GM21526 (cell line): ENCODE measurements at regions not wholly inside any gene's neighbourhood (a gene's known extent, or its start where the extent isn't known, plus 50 kb on each side); places are given as distances from the start of the nearest gene placed in this dataset.

Source experiments
- ATAC-seq: cut with Tn5 transposase; IDR thresholded peaks from one replicate; pipeline ENCODE4 v1.9.1; 2021; ENCODE audit warnings: moderate library complexity; ENCODE audit not compliant: unreplicated experiment, low FRiP score

DNA sequence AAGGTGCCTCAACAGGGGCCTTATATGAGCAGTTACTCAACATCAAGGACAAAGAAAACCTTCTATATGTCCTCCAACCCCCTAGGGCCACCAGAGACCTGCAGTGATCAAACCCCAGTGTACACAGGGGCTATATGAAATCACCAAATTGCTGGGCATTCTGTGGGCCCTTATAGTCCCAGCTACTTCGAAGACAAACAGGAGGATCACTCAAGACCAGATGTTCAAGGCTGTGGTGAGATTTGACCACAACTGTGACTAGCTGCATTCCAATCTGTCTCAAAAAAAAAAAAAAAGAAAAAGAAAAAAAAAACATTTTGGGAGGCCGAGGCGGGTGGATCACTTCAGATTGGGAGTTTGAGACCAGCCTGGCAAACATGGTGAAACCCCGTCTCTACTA, 51.0 kb upstream of the PRB2 start:
- no peak for ATAC-seq

- ATAC-seq, result no peak
Observed at GRCh38 chr12:11457996-11458645, 62.8 kb upstream of the PRB2 start.

- no peak for ATAC-seq
Observed at GRCh38 chr12:11460343-11461023, 65.1 kb upstream of the PRB2 start.

DNA sequence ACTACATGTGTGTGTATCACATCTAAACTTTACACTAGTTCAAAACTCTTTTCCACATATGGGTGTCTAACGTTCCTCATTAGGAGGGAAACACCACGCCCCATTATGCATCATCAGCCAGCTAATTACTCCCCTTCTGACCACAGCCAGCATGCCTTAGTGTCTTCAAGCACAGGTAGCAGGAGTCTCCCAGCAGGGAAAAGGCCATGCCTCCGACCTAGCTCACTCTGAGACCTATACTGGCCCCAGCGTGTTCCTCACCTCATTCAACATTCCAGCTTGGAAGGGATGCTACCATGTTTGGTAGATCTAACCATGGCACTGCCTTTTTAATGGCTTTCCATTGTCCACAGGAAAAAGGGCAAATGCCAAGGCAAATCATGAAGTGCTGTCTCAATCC, 66.1 kb upstream of the PRB2 start:
- no peak for ATAC-seq

DNA sequence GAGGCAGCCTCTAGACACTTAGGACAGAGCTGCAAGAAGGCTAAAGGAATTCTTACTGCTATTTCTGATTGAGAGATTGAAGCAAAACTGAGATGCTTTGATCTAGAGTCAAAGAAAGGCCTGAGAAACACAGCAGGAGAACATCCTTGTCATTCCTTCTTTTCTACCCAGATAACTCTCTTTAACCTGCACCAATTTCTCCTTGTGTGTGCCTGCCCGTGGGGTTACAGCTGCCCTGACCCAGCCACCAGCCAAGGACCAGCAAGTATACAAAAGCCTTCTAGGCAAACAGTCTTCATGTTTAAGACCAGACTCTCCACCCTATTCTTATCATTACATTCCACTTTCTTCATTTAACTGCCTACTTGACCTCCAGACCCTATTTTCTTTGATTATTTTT, 81.7 kb upstream of the PRB2 start:
- no peak for ATAC-seq

- no peak for ATAC-seq
Observed at GRCh38 chr12:11482955-11483354, 87.6 kb upstream of the PRB2 start.

GRCh38 chr12:11486623-11487444, 91.5 kb upstream of the PRB2 start:
- peak; percentile 82 for ATAC-seq

- ATAC-seq, result no peak
Observed at GRCh38 chr12:11496157-11496851, 100.9 kb upstream of the PRB2 start.

DNA sequence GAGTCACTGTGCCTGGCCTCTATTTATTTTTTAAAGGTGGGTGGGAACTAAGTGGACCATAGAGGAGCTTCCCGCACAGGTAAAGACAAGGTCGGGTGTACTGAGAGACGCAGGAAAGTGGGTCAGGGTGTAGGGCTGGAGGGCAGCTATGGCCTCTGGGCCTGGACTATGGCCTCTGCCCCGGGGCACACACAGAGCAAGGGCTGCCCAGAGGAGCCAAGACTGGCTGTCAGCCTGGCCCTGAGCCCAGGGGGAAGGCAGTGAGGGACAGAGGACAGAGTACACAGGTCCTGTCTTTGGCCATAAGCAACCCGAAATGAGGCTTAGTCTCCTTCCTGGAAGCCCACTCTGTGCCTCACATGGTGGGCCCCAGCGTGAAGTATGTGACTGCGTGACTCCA, 102.1 kb upstream of the PRB2 start:
- no peak for ATAC-seq

DNA sequence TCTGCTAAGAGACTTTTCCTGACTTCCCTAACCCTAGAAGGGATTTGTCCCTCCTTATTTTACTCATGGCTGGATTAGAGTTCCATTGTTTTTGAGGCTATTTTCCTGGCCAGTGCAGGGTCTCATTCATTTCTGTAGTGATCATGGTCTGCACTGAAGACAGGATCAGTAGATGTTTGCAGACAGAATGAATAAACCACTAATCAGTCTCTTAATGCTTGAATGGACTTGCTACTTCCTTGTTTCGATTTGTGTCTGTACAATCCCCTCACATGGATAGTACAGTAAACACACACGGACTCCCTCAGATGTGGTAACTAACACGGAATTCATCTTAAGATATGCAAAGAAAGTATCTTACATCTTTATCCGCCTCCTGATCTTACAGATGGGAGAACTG, 102.6 kb upstream of the PRB2 start:
- peak; percentile 65 for ATAC-seq

- peak; percentile 50 for ATAC-seq
Observed at GRCh38 chr12:11498574-11498973, 103.2 kb upstream of the PRB2 start.

GRCh38 chr12:11499806-11500187, 104.4 kb upstream of the PRB2 start:
- no peak for ATAC-seq

- no peak for ATAC-seq
Observed at GRCh38 chr12:11500188-11500860, 105.0 kb upstream of the PRB2 start.

DNA sequence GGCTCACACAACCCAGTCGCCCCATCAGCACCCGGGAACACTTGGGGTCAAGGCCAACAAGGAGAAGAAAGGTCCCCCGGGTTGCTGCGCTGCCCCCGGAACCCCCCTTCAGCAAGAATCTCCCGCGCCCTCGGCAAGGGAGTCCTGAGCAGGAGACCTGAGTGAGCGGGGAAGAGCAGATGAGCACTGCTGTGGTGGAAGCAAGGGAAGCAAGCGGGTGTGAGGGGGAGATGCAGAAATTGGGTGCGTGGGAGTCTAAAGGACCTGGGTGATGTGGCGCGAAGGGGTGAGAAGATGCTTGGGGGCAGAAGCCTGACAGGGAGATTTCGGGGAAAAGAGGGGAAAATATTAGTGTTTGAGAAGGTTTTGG, 105.5 kb upstream of the PRB2 start:
- no peak for ATAC-seq

DNA sequence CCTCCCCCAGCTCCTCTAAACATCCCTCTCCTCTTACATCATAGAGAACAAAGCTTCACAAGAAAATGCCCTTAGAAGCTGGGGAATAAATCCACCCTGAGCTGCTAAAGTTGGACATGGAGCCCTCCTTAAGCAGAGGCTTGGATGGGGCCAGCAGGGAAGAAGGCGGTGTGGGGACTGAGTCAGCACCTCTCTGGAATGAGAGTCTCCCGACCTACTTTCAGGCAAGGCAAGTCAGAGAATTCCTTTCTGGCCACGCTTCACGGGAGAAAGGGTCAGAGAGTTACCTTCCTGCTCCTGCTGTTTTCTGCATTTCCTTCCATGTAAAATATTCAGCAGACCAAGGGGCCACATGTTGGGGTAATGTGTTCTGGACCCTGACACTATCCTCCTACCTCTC, 113.3 kb upstream of the PRB2 start:
- ATAC-seq, result no peak

- no peak for ATAC-seq
Observed at GRCh38 chr12:11509326-11509725, 114.0 kb upstream of the PRB2 start.

DNA sequence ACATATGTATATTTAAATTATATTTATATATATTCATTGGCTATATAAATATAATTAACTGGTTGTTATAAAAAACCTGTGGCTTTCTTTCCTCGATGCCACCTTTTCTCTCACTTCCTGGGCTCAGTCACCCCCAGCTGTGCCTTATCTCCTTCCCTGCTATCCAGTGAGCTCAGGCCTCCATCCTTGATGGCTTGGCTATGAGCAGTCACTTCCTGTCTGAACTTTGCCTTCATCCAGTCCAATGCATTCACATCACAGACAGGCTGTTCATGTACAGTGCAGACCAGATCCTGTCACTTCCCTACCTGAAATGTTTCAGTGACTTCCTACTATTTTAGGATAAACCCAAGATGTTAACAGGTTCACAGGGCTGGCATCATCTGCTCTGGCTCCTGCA, 115.3 kb upstream of the PRB2 start:
- ATAC-seq, result no peak

- no peak for ATAC-seq
Observed at GRCh38 chr12:11513288-11513687, 117.9 kb upstream of the PRB2 start.

DNA sequence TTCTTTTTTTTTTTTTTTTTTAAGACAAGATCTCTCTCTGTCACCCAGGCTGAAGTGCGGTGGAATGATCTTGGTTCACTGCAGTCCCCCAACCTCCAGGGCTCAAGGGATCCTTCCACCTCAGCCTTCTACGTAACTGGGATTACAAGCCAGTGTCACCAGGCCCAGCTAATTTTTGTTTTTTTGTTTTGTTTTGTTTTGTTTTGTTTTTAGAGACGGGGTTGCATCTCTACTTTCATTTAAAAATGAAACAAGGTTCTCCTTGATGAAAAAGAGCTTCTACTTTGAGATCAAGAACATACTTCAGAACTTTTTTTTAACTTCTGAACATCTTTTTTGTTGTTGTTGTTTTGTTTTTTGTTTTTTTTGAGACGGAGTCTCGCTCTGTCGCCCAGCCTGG, 121.7 kb upstream of the PRB2 start:
- ATAC-seq, result no peak

DNA sequence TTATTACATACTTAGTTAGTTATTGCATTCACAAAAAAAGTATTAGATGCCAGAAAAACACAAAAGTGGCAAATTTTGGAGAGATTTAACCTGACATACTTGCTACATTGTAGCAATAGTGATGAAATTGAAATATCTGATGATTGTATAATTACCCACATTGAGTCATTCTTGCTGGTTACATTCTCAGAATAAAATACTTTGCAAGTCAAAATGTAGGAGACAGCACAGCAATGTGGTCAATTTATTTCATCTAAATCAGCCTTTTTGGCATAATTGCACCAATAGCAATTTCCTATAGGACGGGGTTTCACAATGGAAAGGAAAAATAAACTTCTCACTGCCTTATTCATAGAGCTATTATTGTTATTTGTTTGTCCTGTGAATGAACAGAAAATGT, 125.0 kb upstream of the ETV6 start:
- ATAC-seq, result no peak

- ATAC-seq, result no peak
Observed at GRCh38 chr12:11534064-11534463, 115.4 kb upstream of the ETV6 start.
